OCI-LY3 (cell line): ENCODE measurements at regions not wholly inside any gene's neighbourhood (a gene's known extent, or its start where the extent isn't known, plus 50 kb on each side); places are given as distances from the start of the nearest gene placed in this dataset.

Source experiments
- H2AFZ ChIP-seq: fragments of 200-600, 300-600 bp; shearing (Covaris generic); 2 replicates; pipeline ENCODE4 v1.6.0; 2014; ENCODE audit warnings: antibody characterized with exemption, low read depth, low read length
- H3K27ac ChIP-seq: fragments of 200-600, 300-600 bp; sonication (generic); 2 replicates; pipeline ENCODE4 v1.5.1; 2014; ENCODE audit warnings: mild to moderate bottlenecking, low read length, moderate library complexity, mixed read lengths
- H3K27me3 ChIP-seq: fragments of 200-600, 300-600 bp; sonication (generic); 2 replicates; pipeline ENCODE4 v1.6.1; 2014; ENCODE audit warnings: low read depth, low read length, mixed read lengths
- H3K36me3 ChIP-seq: fragments of 200-600, 300-600 bp; sonication (generic); replicated peaks from 2 replicates; pipeline ENCODE3; 2014; ENCODE audit warnings: low read depth, low read length, mixed read lengths
- H3K4me1 ChIP-seq: fragments of 300-600, 200-600 bp; sonication (generic); 2 replicates; pipeline ENCODE4 v1.6.1; 2014; ENCODE audit warnings: low read length, mixed read lengths
- H3K4me2 ChIP-seq: fragments of 200-600, 300-600 bp; sonication (generic); 2 replicates; pipeline ENCODE4 v1.6.1; 2014; ENCODE audit warnings: low read length, mixed read lengths
- H3K4me3 ChIP-seq: fragments of 300-600, 200-600 bp; sonication (generic); 2 replicates; pipeline ENCODE4 v1.5.1; 2014; ENCODE audit warnings: antibody characterized with exemption, mild to moderate bottlenecking, low read length, moderate library complexity
- H3K79me2 ChIP-seq: fragments of 300-600, 200-600 bp; shearing (Covaris generic); 2 replicates; pipeline ENCODE4 v1.6.1; 2014; ENCODE audit warnings: mild to moderate bottlenecking, low read length, mixed read lengths
- H3K9ac ChIP-seq: fragments of 300-600, 200-600 bp; shearing (Covaris generic); 2 replicates; pipeline ENCODE4 v1.6.0; 2014; ENCODE audit warnings: mild to moderate bottlenecking, low read length, moderate library complexity
- H3K9me3 ChIP-seq: fragments of 200-600, 300-600 bp; shearing (Covaris generic); 2 replicates; pipeline ENCODE4 v1.6.1; 2014; ENCODE audit warnings: low read length, mixed read lengths; ENCODE audit not compliant: insufficient read depth
- H4K20me1 ChIP-seq: fragments of 200-600, 300-600 bp; sonication (generic); 2 replicates; pipeline ENCODE4 v1.6.1; 2016; ENCODE audit warnings: low read length, mixed read lengths; ENCODE audit not compliant: insufficient read depth
- EZH2phosphoT487 ChIP-seq: fragments of 200-600 bp; shearing (Covaris generic); IDR thresholded peaks from 2 replicates; pipeline ENCODE4 v1.6.1; 2018; ENCODE audit warnings: antibody characterized with exemption, mixed run types, low read depth
- TF ChIP-seq, protein P1 (sequence below): fragments of 200-600, 300-600 bp; sonication (generic); IDR thresholded peaks from 2 replicates; pipeline ENCODE4 v1.5.1; 2014; ENCODE audit warnings: antibody characterized with exemption, low read length, low read depth

DNA sequence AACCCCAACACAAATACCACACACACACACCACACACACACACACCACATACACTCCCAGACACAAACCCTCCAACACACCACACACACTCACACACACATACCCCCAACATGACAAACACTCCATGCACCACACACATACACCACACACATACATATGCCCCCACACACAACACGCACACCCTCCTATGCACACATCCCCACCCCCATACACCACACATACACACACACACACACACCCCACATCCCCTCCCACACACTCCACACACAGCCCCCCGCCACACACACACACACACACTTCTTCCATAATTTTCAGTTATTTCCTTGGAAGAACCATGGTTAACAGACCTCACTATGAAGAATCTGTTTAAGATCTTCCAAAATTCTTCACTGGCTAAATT lies 173.5 kb upstream of the KCNIP4 start:
- Histone ChIP-seq H4K20me1 (no peaks in the 10 kb centered on the region), H3K27me3 (no peaks in the 10 kb centered on the region), H2AFZ (no peak overlapping the region), H3K79me2 (no peaks in the 10 kb centered on the region), H3K36me3 (no peaks in the 10 kb centered on the region), H3K4me1 (no peaks in the 10 kb centered on the region), H3K9ac (no peak overlapping the region), H3K27ac (no peak overlapping the region), H3K9me3 (no peaks in the 10 kb centered on the region), H3K4me2 (no peak overlapping the region), H3K4me3 (no peak overlapping the region)
- TF ChIP-seq EZH2phosphoT487, result no peak
- TF ChIP-seq, protein P1, sequence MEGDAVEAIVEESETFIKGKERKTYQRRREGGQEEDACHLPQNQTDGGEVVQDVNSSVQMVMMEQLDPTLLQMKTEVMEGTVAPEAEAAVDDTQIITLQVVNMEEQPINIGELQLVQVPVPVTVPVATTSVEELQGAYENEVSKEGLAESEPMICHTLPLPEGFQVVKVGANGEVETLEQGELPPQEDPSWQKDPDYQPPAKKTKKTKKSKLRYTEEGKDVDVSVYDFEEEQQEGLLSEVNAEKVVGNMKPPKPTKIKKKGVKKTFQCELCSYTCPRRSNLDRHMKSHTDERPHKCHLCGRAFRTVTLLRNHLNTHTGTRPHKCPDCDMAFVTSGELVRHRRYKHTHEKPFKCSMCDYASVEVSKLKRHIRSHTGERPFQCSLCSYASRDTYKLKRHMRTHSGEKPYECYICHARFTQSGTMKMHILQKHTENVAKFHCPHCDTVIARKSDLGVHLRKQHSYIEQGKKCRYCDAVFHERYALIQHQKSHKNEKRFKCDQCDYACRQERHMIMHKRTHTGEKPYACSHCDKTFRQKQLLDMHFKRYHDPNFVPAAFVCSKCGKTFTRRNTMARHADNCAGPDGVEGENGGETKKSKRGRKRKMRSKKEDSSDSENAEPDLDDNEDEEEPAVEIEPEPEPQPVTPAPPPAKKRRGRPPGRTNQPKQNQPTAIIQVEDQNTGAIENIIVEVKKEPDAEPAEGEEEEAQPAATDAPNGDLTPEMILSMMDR, result no peak

GRCh38 chr4:22115262-22115661 lies 166.7 kb upstream of the KCNIP4 start:
- peaks cover 7% of the 10 kb centered on the region for H3K4me1 ChIP-seq
- no peaks in the 10 kb centered on the region for H3K79me2 ChIP-seq
- no peak overlapping the region for H3K4me2 ChIP-seq
- no peaks in the 10 kb centered on the region for H3K27me3 ChIP-seq
- H3K36me3 ChIP-seq, result no peaks in the 10 kb centered on the region
- TF ChIP-seq EZH2phosphoT487, result no peak
- TF ChIP-seq, protein P1, result peak; percentile 14; the same call in 1 of the 2 replicates
- no peaks in the 10 kb centered on the region for H3K9me3 ChIP-seq
- H3K4me3 ChIP-seq, result no peak overlapping the region
- H2AFZ ChIP-seq, result no peak overlapping the region
- H3K9ac ChIP-seq, result no peak overlapping the region
- no peak overlapping the region for H3K27ac ChIP-seq
- H4K20me1 ChIP-seq, result no peaks in the 10 kb centered on the region

- Histone ChIP-seq H3K27ac (no peak overlapping the region), H3K27me3 (no peaks in the 10 kb centered on the region), H2AFZ (no peak overlapping the region), H3K4me3 (no peak overlapping the region), H3K36me3 (no peaks in the 10 kb centered on the region), H3K9me3 (0 out of 2 replicates have a peak, but pooled peaks cover 3% of the 10 kb centered on the region), H3K4me2 (no peak overlapping the region), H3K79me2 (no peaks in the 10 kb centered on the region), H4K20me1 (no peaks in the 10 kb centered on the region), H3K9ac (no peak overlapping the region), H3K4me1 (no peaks in the 10 kb centered on the region)
- TF ChIP-seq, protein P1, result no peak
- no peak for TF ChIP-seq EZH2phosphoT487
Observed at GRCh38 chr4:22103768-22104167, 155.2 kb upstream of the KCNIP4 start.

- Histone ChIP-seq H3K27me3 (no peaks in the 10 kb centered on the region), H3K9me3 (no peaks in the 10 kb centered on the region), H3K4me2 (no peak overlapping the region), H2AFZ (no peak overlapping the region), H3K9ac (no peak overlapping the region), H3K79me2 (no peaks in the 10 kb centered on the region), H3K36me3 (no peaks in the 10 kb centered on the region), H3K4me3 (no peak overlapping the region), H3K4me1 (no peaks in the 10 kb centered on the region), H3K27ac (no peak overlapping the region), H4K20me1 (no peaks in the 10 kb centered on the region)
- TF ChIP-seq, protein P1, result no peak
- TF ChIP-seq EZH2phosphoT487, result no peak
Observed at GRCh38 chr4:22099896-22100295, 151.3 kb upstream of the KCNIP4 start.
